HCT116 (cell line): ENCODE measurements at regions not wholly inside any gene's neighbourhood (a gene's known extent, or its start where the extent isn't known, plus 50 kb on each side); places are given as distances from the start of the nearest gene placed in this dataset.

Experiments
- CTCF ChIP-seq, 3 experiments: fragments of 200-600 bp in 1 of 3; sonication (generic) in 1 of 3; IDR thresholded peaks in 2 of 3; conservative IDR thresholded peaks in 1 of 3; 2 replicates each; pipeline ENCODE4 v1.5.1; 2012 to 2017; ENCODE audit warnings: low read depth in 2 of 3, low read length in 2 of 3, antibody characterized with exemption in 1 of 3, borderline replicate concordance in 1 of 3, control low read depth in 1 of 3, mild to moderate bottlenecking in 1 of 3, mixed read lengths in 1 of 3, mixed run types in 1 of 3, moderate library complexity in 1 of 3; ENCODE audit not compliant: insufficient read depth in 1 of 3
- ZFX ChIP-seq: fragments of 450-650 bp; IDR thresholded peaks from 2 replicates; pipeline ENCODE4 v1.6.1; 2017

- TF ChIP-seq CTCF (IDR thresholded peaks at IDR 0.05 in 2 of 3, conservative IDR thresholded peaks at IDR 0.05 in 1 of 3; ENCODE audit: borderline replicate concordance in 1 of 3, insufficient read depth in 1 of 3, low read depth in 2 of 3, low read length in 2 of 3) (no peak), ZFX (no peak)
Measured at GRCh38 chrX:150058728-150059127, 120.4 kb upstream of the EOLA2 start.
